Neuronal stem cell (in vitro differentiated cells): ENCODE measurements at regions not wholly inside any gene's neighbourhood (a gene's known extent, or its start where the extent isn't known, plus 50 kb on each side); places are given as distances from the start of the nearest gene placed in this dataset.

ENCODE experiments used
- DNase-seq: peaks from one replicate; pipeline ENCODE4 v3.0.0-alpha.2; 2013; ENCODE audit warnings: low spot score
- H2AFZ ChIP-seq: one replicate; pipeline ENCODE4 v1.6.1; 2013; ENCODE audit warnings: mild to moderate bottlenecking, low read length, inconsistent platforms
- H2AK5ac ChIP-seq: 2 replicates; pipeline ENCODE4 v1.6.1; 2013; ENCODE audit warnings: low read depth, mild to moderate bottlenecking, inconsistent platforms, low read length, moderate library complexity, mixed read lengths
- H2BK120ac ChIP-seq: 2 replicates; pipeline ENCODE4 v1.6.1; 2013; ENCODE audit warnings: low read depth, mild to moderate bottlenecking, inconsistent platforms, low read length, moderate library complexity, mixed read lengths
- H2BK12ac ChIP-seq: one replicate; pipeline ENCODE4 v1.6.1; 2013; ENCODE audit warnings: low read length, inconsistent platforms
- H2BK15ac ChIP-seq: 2 replicates; pipeline ENCODE4 v1.6.1; 2013; ENCODE audit warnings: mild to moderate bottlenecking, low read length, inconsistent platforms, mixed read lengths
- H2BK5ac ChIP-seq: one replicate; pipeline ENCODE4 v1.6.1; 2013; ENCODE audit warnings: inconsistent platforms, mild to moderate bottlenecking, low read length, moderate library complexity
- H3K14ac ChIP-seq: one replicate; pipeline ENCODE4 v1.6.1; 2013; ENCODE audit warnings: low read length, inconsistent platforms
- H3K18ac ChIP-seq: 2 replicates; pipeline ENCODE4 v1.6.1; 2013; ENCODE audit warnings: low read length, inconsistent platforms
- H3K23ac ChIP-seq: 2 replicates; pipeline ENCODE4 v1.6.1; 2013; ENCODE audit warnings: low read depth, mild to moderate bottlenecking, mixed read lengths, low read length, inconsistent platforms; ENCODE audit not compliant: poor library complexity
- H3K27ac ChIP-seq: replicated peaks from 3 replicates; pipeline ENCODE4 v1.5.1; 2013; ENCODE audit warnings: low read length, inconsistent platforms
- H3K27me3 ChIP-seq, 3 experiments: 2 replicates each; pipeline ENCODE4 v1.6.1; 2013; ENCODE audit warnings: low read length in 3 of 3, mild to moderate bottlenecking in 2 of 3, inconsistent platforms in 1 of 3, low read depth in 1 of 3, mixed read lengths in 1 of 3, moderate library complexity in 1 of 3; ENCODE audit not compliant: control insufficient read depth in 3 of 3, insufficient read depth in 3 of 3
- H3K36me3 ChIP-seq, 2 donors: replicated peaks in 1 of 2; 2 replicates each; pipeline ENCODE4 v1.6.1; 2013; ENCODE audit warnings: low read length in 2 of 2; ENCODE audit not compliant: control insufficient read depth in 2 of 2, insufficient read depth in 2 of 2
- H3K4ac ChIP-seq: 2 replicates; pipeline ENCODE4 v1.6.1; 2013; ENCODE audit warnings: inconsistent platforms, mild to moderate bottlenecking, low read length, moderate library complexity
- H3K4me1 ChIP-seq, 2 donors: 1 replicate in 1 of 2; 2 replicates in 1 of 2; pipeline ENCODE4 v1.6.1; 2013; ENCODE audit warnings: low read length in 2 of 2, low read depth in 1 of 2; ENCODE audit not compliant: control insufficient read depth in 2 of 2, insufficient read depth in 1 of 2
- H3K4me2 ChIP-seq: one replicate; pipeline ENCODE4 v1.6.1; 2013; ENCODE audit warnings: mild to moderate bottlenecking, low read length, inconsistent platforms; ENCODE audit not compliant: insufficient read depth, poor library complexity, severe bottlenecking
- H3K4me3 ChIP-seq, 2 donors: 2 replicates each; pipeline ENCODE4 v1.5.1; 2013; ENCODE audit warnings: low read length in 2 of 2, mild to moderate bottlenecking in 2 of 2, inconsistent platforms in 1 of 2, moderate library complexity in 1 of 2
- H3K79me1 ChIP-seq: one replicate; pipeline ENCODE4 v1.6.1; 2013; ENCODE audit warnings: low read depth, mild to moderate bottlenecking, inconsistent platforms, low read length, moderate library complexity
- H3K9ac ChIP-seq: one replicate; pipeline ENCODE4 v1.6.1; 2013; ENCODE audit warnings: mild to moderate bottlenecking, low read depth, low read length, inconsistent platforms; ENCODE audit not compliant: poor library complexity
- H3K9me3 ChIP-seq, 2 donors: replicated peaks in 1 of 2; 2 replicates each; pipeline versions ENCODE3 to v1.6.1; 2013; ENCODE audit warnings: low read length in 2 of 2, mild to moderate bottlenecking in 2 of 2, inconsistent platforms in 1 of 2, low read depth in 1 of 2, mixed read lengths in 1 of 2, moderate library complexity in 1 of 2; ENCODE audit not compliant: control insufficient read depth in 2 of 2, insufficient read depth in 1 of 2
- H4K8ac ChIP-seq: one replicate; pipeline ENCODE4 v1.6.1; 2013; ENCODE audit warnings: low read depth, mild to moderate bottlenecking, inconsistent platforms, low read length, moderate library complexity
- H4K91ac ChIP-seq: one replicate; pipeline ENCODE4 v1.6.1; 2013; ENCODE audit warnings: low read length, low read depth, mild to moderate bottlenecking, inconsistent platforms; ENCODE audit not compliant: poor library complexity
- WGBS, 2 donors: extraction: QIAGEN DNeasy Blood & Tissue Kit; methylation state at CpG; one replicate each; pipeline ENCODE4 v1.1.7; 2013; ENCODE audit warnings: missing lambda C conversion rate in 2 of 2, mixed read lengths in 1 of 2; ENCODE audit not compliant: insufficient read length in 2 of 2, insufficient replicate concordance in 1 of 2; ENCODE audit errors: extremely low coverage in 2 of 2; 5-methylcytosine and 5-hydroxymethylcytosine counted together

GRCh38 chr9:38233343-38233742 is 159.2 kb upstream of the ALDH1B1 start:
- Histone ChIP-seq H3K9ac (no peak overlapping the region), H3K4me3 (no peak overlapping the region), H2AK5ac (peak overlapping the region; percentile 34), H2AFZ (no peak overlapping the region), H2BK15ac (no peak overlapping the region), H2BK5ac (no peak overlapping the region), H2BK12ac (no peak overlapping the region), H3K36me3 (no peaks in the 10 kb centered on the region), H3K27ac (no peak overlapping the region), H3K4me1 (peaks cover 5 to 17% of the 10 kb centered on the region in 2 donors), H3K4ac (no peak overlapping the region), H2BK120ac (no peak overlapping the region), H4K91ac (no peak overlapping the region), H3K14ac (no peak overlapping the region), H3K18ac (peak overlapping the region; percentile 60), H3K4me2 (no peak overlapping the region), H3K27me3 (peaks cover 0 to 8% (median 0%) of the 10 kb centered on the region in 3 experiments), H3K23ac (no peak overlapping the region), H4K8ac (no peak overlapping the region), H3K79me1 (no peaks in the 10 kb centered on the region), H3K9me3 (no peaks in the 10 kb centered on the region)
- WGBS, 2 donors = no CpG with 5 or more reads among the region's 10 CpGs
- no peak for DNase-seq

- Histone ChIP-seq H3K4me2 (no peak overlapping the region), H4K8ac (no peak overlapping the region), H3K79me1 (no peaks in the 10 kb centered on the region), H2BK12ac (no peak overlapping the region), H3K4me1 (peaks cover 8 to 20% of the 10 kb centered on the region in 2 donors), H2BK120ac (no peak overlapping the region), H3K36me3 (no peaks in the 10 kb centered on the region), H3K9ac (peak overlapping the region; percentile 4), H3K27me3 (peaks cover 0 to 8% (median 0%) of the 10 kb centered on the region in 3 experiments), H3K23ac (no peak overlapping the region), H2AFZ (no peak overlapping the region), H4K91ac (no peak overlapping the region), H2BK5ac (no peak overlapping the region), H3K9me3 (no peaks in the 10 kb centered on the region), H3K14ac (no peak overlapping the region), H3K27ac (no peak overlapping the region), H3K18ac (peak overlapping the region; percentile 60), H3K4ac (no peak overlapping the region), H2BK15ac (no peak overlapping the region), H2AK5ac (peak overlapping the region; percentile 34), H3K4me3 (no peak overlapping the region)
- no CpG with 5 or more reads among the region's 6 CpGs for WGBS, 2 donors
- no peak for DNase-seq
These were observed 159.6 kb upstream of the ALDH1B1 start for GRCh38 chr9:38232895-38233294.

- Histone ChIP-seq H3K9ac (no peak overlapping the region), H4K8ac (no peak overlapping the region), H2BK120ac (no peak overlapping the region), H3K36me3 (no peaks in the 10 kb centered on the region), H3K4me2 (no peak overlapping the region), H3K9me3 (no peaks in the 10 kb centered on the region), H3K4ac (no peak overlapping the region), H3K18ac (no peak overlapping the region), H2BK12ac (no peak overlapping the region), H3K27ac (no peak overlapping the region), H3K27me3 (peaks cover 0 to 8% (median 0%) of the 10 kb centered on the region in 3 experiments), H2BK15ac (no peak overlapping the region), H3K23ac (no peak overlapping the region), H2BK5ac (no peak overlapping the region), H4K91ac (no peak overlapping the region), H3K4me1 (peaks cover 16 to 29% of the 10 kb centered on the region in 2 donors), H3K79me1 (no peaks in the 10 kb centered on the region), H2AK5ac (no peak overlapping the region), H3K4me3 (no peak overlapping the region), H2AFZ (no peak overlapping the region), H3K14ac (no peak overlapping the region)
- DNase-seq = no peak
- no CpG with 5 or more reads among the region's 13 CpGs for WGBS, 2 donors
These were observed 160.6 kb upstream of the SHB start for GRCh38 chr9:38229504-38230155.

GRCh38 chr9:38229104-38229500 is 160.1 kb upstream of the SHB start:
- WGBS, 2 donors = no CpG with 5 or more reads among the region's 5 CpGs
- no peak overlapping the region for H3K23ac ChIP-seq
- H3K27me3 ChIP-seq = peaks cover 0 to 4% (median 0%) of the 10 kb centered on the region in 3 experiments
- no peak for DNase-seq
- H3K4me3 ChIP-seq = no peak overlapping the region
- no peak overlapping the region for H2BK12ac ChIP-seq
- peak overlapping the region; percentile 39 for H3K18ac ChIP-seq
- H3K4ac ChIP-seq = no peak overlapping the region
- H3K4me1 ChIP-seq = peaks cover 16 to 29% of the 10 kb centered on the region in 2 donors
- H2AFZ ChIP-seq = no peak overlapping the region
- no peak overlapping the region for H3K9ac ChIP-seq
- H3K79me1 ChIP-seq = no peaks in the 10 kb centered on the region
- no peak overlapping the region for H4K91ac ChIP-seq
- H3K27ac ChIP-seq = no peak overlapping the region
- no peak overlapping the region for H3K14ac ChIP-seq
- H2BK15ac ChIP-seq = no peak overlapping the region
- H2BK5ac ChIP-seq = no peak overlapping the region
- H4K8ac ChIP-seq = no peak overlapping the region
- no peak overlapping the region for H3K4me2 ChIP-seq
- no peak overlapping the region for H2BK120ac ChIP-seq
- no peaks in the 10 kb centered on the region for H3K36me3 ChIP-seq
- no peaks in the 10 kb centered on the region for H3K9me3 ChIP-seq
- H2AK5ac ChIP-seq = no peak overlapping the region
